SH-SY5Y (cell line): ENCODE measurements at regions not wholly inside any gene's neighbourhood (a gene's known extent, or its start where the extent isn't known, plus 50 kb on each side); places are given as distances from the start of the nearest gene placed in this dataset.

ENCODE experiments used
- GATA2 ChIP-seq: IDR thresholded peaks from 2 replicates; pipeline ENCODE4 v1.6.1; 2011; ENCODE audit warnings: mild to moderate bottlenecking, low read depth, low read length
- GATA3 ChIP-seq: IDR thresholded peaks from 2 replicates; pipeline ENCODE4 v1.6.1; 2011; ENCODE audit warnings: low read depth, mild to moderate bottlenecking, low read length, moderate library complexity

- TF ChIP-seq GATA3 (no peak), GATA2 (no peak)
These were observed 580.2 kb downstream of the ETNK1 start for GRCh38 chr12:23204933-23205778.
